Gastrocnemius medialis (tissue), 4 donors: ENCODE measurements at regions not wholly inside any gene's neighbourhood (a gene's known extent, or its start where the extent isn't known, plus 50 kb on each side); places are given as distances from the start of the nearest gene placed in this dataset.

Source experiments
- CTCF ChIP-seq, 5 experiments: fragments of 450-650 bp in 3 of 5; fragments of 200-600 bp in 2 of 5; sonication (generic) in 2 of 5; IDR thresholded peaks in 4 of 5; conservative IDR thresholded peaks in 1 of 5; 1 replicate in 4 of 5; 2 replicates in 1 of 5; pipeline ENCODE4 v1.5.1; 2016 to 2019; ENCODE audit warnings: antibody characterized with exemption in 5 of 5, mild to moderate bottlenecking in 3 of 5, moderate library complexity in 3 of 5
- POLR2A ChIP-seq, 2 donors: fragments of 450-650 bp; IDR thresholded peaks; one replicate each; pipeline ENCODE4 v1.6.1; 2017; ENCODE audit warnings: antibody characterized with exemption in 2 of 2, mild to moderate bottlenecking in 2 of 2, moderate library complexity in 2 of 2

GRCh38 chr13:57858376-57858775, 226.8 kb downstream of the PCDH17 start:
- TF ChIP-seq CTCF (IDR thresholded peaks at IDR 0.05 in 4 of 5, conservative IDR thresholded peaks at IDR 0.05 in 1 of 5), result no peak
- TF ChIP-seq POLR2A (IDR thresholded peaks at IDR 0.05), result no peak
